Suprapubic skin (tissue), 3 donors: ENCODE measurements at regions not wholly inside any gene's neighbourhood (a gene's known extent, or its start where the extent isn't known, plus 50 kb on each side); places are given as distances from the start of the nearest gene placed in this dataset.

Experiments
- POLR2AphosphoS5 ChIP-seq, 3 donors: sonication (generic); formaldehyde crosslinking; IDR thresholded peaks; one replicate each; pipeline ENCODE4 v1.6.1; 2017; ENCODE audit warnings: antibody characterized with exemption in 3 of 3
- TF ChIP-seq, protein P1 (sequence below), 2 donors: fragments of 200-600 bp in 1 of 2; fragments of 450-650 bp in 1 of 2; sonication (generic) in 1 of 2; IDR thresholded peaks; one replicate each; pipeline ENCODE4 v1.5.1; 2016 to 2019; ENCODE audit warnings: antibody characterized with exemption in 2 of 2, mild to moderate bottlenecking in 1 of 2, moderate library complexity in 1 of 2

DNA sequence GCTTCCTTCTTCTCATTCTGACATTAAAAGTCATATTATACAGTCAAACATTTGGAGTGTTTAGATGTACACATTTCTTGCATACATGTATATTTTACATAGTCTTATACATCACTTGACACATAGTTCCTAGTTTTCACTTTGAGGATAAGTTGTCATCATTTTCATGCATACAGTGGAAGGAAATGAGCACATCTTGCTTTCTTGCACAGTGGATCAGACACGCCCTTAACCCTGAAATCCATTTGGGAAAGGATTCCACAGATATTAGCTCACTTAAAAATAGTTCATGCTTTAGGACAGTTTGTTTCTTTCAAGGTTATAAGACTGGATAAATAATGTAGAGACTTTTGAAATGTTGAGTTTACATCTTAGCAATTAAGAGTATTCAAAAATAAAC, 148.6 kb upstream of the MME start:
- TF ChIP-seq POLR2AphosphoS5 (IDR thresholded peaks at IDR 0.05): no peak
- TF ChIP-seq, protein P1, sequence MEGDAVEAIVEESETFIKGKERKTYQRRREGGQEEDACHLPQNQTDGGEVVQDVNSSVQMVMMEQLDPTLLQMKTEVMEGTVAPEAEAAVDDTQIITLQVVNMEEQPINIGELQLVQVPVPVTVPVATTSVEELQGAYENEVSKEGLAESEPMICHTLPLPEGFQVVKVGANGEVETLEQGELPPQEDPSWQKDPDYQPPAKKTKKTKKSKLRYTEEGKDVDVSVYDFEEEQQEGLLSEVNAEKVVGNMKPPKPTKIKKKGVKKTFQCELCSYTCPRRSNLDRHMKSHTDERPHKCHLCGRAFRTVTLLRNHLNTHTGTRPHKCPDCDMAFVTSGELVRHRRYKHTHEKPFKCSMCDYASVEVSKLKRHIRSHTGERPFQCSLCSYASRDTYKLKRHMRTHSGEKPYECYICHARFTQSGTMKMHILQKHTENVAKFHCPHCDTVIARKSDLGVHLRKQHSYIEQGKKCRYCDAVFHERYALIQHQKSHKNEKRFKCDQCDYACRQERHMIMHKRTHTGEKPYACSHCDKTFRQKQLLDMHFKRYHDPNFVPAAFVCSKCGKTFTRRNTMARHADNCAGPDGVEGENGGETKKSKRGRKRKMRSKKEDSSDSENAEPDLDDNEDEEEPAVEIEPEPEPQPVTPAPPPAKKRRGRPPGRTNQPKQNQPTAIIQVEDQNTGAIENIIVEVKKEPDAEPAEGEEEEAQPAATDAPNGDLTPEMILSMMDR (IDR thresholded peaks at IDR 0.05): no peak
